ENCODE measurements at regions not wholly inside any gene's neighbourhood (a gene's known extent, or its start where the extent isn't known, plus 50 kb on each side); places are given as distances from the start of the nearest gene placed in this dataset.

- no peak overlapping the region for H3K4me3 ChIP-seq (ENCODE audit: low read length)
- no peaks in the 10 kb centered on the region for H3K9me3 ChIP-seq (ENCODE audit: low read length)
- no TSS peak for BruUV-seq (replicated peaks)
- H3K4me2 ChIP-seq (ENCODE audit: low read length), result no peak overlapping the region
- ChIA-PET CTCF (no interaction called here), POLR2A (ENCODE audit: unreplicated experiment) (no interaction called here)
- intact Hi-C loops (cut with micrococcal nuclease), result no loop called here
- H3K27me3 ChIP-seq (ENCODE audit: low read length), result no peaks in the 10 kb centered on the region
- H3K9me2 ChIP-seq (replicated peaks; ENCODE audit: low read length), result no peaks in the 10 kb centered on the region
- no peaks in the 10 kb centered on the region for H4K20me1 ChIP-seq (ENCODE audit: low read length)
- H3K79me2 ChIP-seq (ENCODE audit: low read length), result no peaks in the 10 kb centered on the region
- no peaks in the 10 kb centered on the region for H3K4me1 ChIP-seq (ENCODE audit: insufficient read depth, low read length)
- TF ChIP-seq CTCF (conservative IDR thresholded peaks at IDR 0.05; ENCODE audit: low read depth, low read length) (no peak), EZH2 (IDR thresholded peaks at IDR 0.05; ENCODE audit: low read length, unreplicated experiment) (no peak), EZH2phosphoT487 (IDR thresholded peaks at IDR 0.05; ENCODE audit: borderline replicate concordance, low read length) (no peak)
- H3K36me3 ChIP-seq (ENCODE audit: low read depth, low read length), result no peaks in the 10 kb centered on the region
- DNase-seq (no peak), ATAC-seq (no peak)
- H3F3A ChIP-seq (ENCODE audit: low read length, unreplicated experiment), result no peaks in the 10 kb centered on the region
- H3K9ac ChIP-seq (ENCODE audit: low read length), result no peak overlapping the region
- no peak overlapping the region for H2AFZ ChIP-seq (ENCODE audit: low read length)
- no peak overlapping the region for H3K27ac ChIP-seq (ENCODE audit: low read length)
Measured at GRCh38 chr7:136179154-136179553, 202.0 kb upstream of the MTPN start.

GRCh38 chr7:136174477-136175125, 197.4 kb upstream of the MTPN start:
- Histone ChIP-seq H3K36me3 (ENCODE audit: low read depth, low read length) (no peaks in the 10 kb centered on the region), H3K27me3 (ENCODE audit: low read length) (0 out of 2 replicates have a peak, but pooled peaks cover 5% of the 10 kb centered on the region), H3K4me2 (ENCODE audit: low read length) (no peak overlapping the region), H3F3A (ENCODE audit: low read length, unreplicated experiment) (no peaks in the 10 kb centered on the region), H3K27ac (ENCODE audit: low read length) (no peak overlapping the region), H3K79me2 (ENCODE audit: low read length) (no peaks in the 10 kb centered on the region), H3K9me2 (replicated peaks; ENCODE audit: low read length) (no peaks in the 10 kb centered on the region), H3K4me3 (ENCODE audit: low read length) (no peak overlapping the region), H4K20me1 (ENCODE audit: low read length) (no peaks in the 10 kb centered on the region), H3K9ac (ENCODE audit: low read length) (no peak overlapping the region), H2AFZ (ENCODE audit: low read length) (no peak overlapping the region), H3K9me3 (ENCODE audit: low read length) (no peaks in the 10 kb centered on the region), H3K4me1 (ENCODE audit: insufficient read depth, low read length) (no peaks in the 10 kb centered on the region)
- no peak for DNase-seq
- TF ChIP-seq CTCF (conservative IDR thresholded peaks at IDR 0.05; ENCODE audit: low read depth, low read length) (no peak), EZH2phosphoT487 (IDR thresholded peaks at IDR 0.05; ENCODE audit: borderline replicate concordance, low read length) (no peak), EZH2 (IDR thresholded peaks at IDR 0.05; ENCODE audit: low read length, unreplicated experiment) (no peak)
- intact Hi-C loops (cut with micrococcal nuclease), result no loop called here
- POLR2A ChIA-PET (ENCODE audit: unreplicated experiment), result no interaction called here
- no peak for ATAC-seq
- CTCF ChIA-PET, result no interaction called here
- BruUV-seq (replicated peaks), result no TSS peak

- H4K20me1 ChIP-seq (ENCODE audit: low read length), result no peaks in the 10 kb centered on the region
- H2AFZ ChIP-seq (ENCODE audit: low read length), result no peak overlapping the region
- H3K36me3 ChIP-seq (ENCODE audit: low read depth, low read length), result no peaks in the 10 kb centered on the region
- intact Hi-C loops (cut with micrococcal nuclease), result no loop called here
- H3K9me2 ChIP-seq (replicated peaks; ENCODE audit: low read length), result no peaks in the 10 kb centered on the region
- ChIA-PET POLR2A (ENCODE audit: unreplicated experiment) (no interaction called here), CTCF (no interaction called here)
- H3K4me3 ChIP-seq (ENCODE audit: low read length), result no peak overlapping the region
- H3K27ac ChIP-seq (ENCODE audit: low read length), result no peak overlapping the region
- H3K79me2 ChIP-seq (ENCODE audit: low read length), result no peaks in the 10 kb centered on the region
- BruUV-seq (replicated peaks), result no TSS peak
- H3K4me2 ChIP-seq (ENCODE audit: low read length), result no peak overlapping the region
- H3K9ac ChIP-seq (ENCODE audit: low read length), result no peak overlapping the region
- H3K9me3 ChIP-seq (ENCODE audit: low read length), result no peaks in the 10 kb centered on the region
- H3K27me3 ChIP-seq (ENCODE audit: low read length), result peaks cover 11% of the 10 kb centered on the region; the same call in 1 of the 2 replicates
- H3F3A ChIP-seq (ENCODE audit: low read length, unreplicated experiment), result no peaks in the 10 kb centered on the region
- no peak for TF ChIP-seq EZH2 (IDR thresholded peaks at IDR 0.05; ENCODE audit: low read length, unreplicated experiment)
- no peaks in the 10 kb centered on the region for H3K4me1 ChIP-seq (ENCODE audit: insufficient read depth, low read length)
- ATAC-seq (no peak), DNase-seq (no peak)
Measured at GRCh38 chr7:136173874-136174273, 196.7 kb upstream of the MTPN start.
